ENCODE measurements at regions not wholly inside any gene's neighbourhood (a gene's known extent, or its start where the extent isn't known, plus 50 kb on each side); places are given as distances from the start of the nearest gene placed in this dataset.

DNA sequence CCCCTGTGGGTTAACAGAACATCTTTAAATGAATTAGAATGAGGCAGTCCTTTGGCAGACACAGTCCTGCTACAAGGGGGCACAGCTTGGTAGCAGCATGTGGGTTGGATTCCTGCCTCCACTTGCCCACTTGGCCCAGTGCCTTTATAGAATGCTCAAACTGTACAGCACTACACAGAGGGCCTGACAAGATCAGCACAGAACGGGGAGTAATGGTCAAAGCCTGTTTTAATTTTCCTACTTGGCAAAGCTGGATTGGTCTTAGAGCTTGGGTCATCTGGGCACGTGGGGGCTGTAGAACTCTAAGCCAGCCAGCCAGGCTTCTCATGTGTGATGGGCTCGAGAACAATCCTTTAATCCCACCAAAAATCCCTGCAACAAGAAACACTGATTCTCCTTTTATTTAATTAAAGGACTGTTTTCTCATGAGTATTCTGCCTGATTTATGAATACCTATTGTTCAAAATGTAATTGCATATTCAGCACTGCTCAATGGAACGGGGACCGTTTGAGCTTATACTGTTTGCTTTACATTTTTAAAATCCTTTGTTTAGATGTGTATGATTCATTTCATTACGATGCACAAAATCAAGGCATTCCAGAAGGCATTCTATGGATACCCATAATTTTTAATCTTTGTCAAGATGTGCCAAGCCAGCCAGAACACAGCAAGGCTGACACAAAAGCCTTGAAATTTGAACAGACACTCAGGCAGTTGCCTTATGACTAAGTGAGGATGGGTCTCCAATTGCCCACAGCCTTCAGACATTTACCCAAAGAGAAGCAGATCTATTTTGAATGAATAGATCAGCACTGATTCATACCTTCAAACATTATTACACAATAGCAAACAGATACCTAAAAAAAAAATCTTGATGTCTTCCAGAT lies 249.3 kb upstream of the TGFBR2 start:
- H3K4me1 Mint-ChIP-seq (ENCODE audit: low read depth): peaks cover 48% of the 10 kb centered on the region
- H3K4me3 Mint-ChIP-seq: no peak overlapping the region
- no peaks in the 10 kb centered on the region for H3K27me3 Mint-ChIP-seq
- ChIA-PET CTCF (interaction anchor here (1.2 to 1.4 kb wide), 3 partner anchors 25 to 107 kb away, joined by 3 to 4 read pairs (median 3); no protein-coding TSS in a partner anchor), POLR2A (interaction anchor here (0.8 kb wide), 1 partner anchor 14 kb away, joined by 3 read pairs; no protein-coding TSS in a partner anchor)
- ATAC-seq (no peak), DNase-seq (no peak)
- intact Hi-C loops (cut with micrococcal nuclease): no loop called here
- no peaks in the 10 kb centered on the region for H3K36me3 Mint-ChIP-seq (ENCODE audit: low read depth)
- no peaks in the 10 kb centered on the region for H3K9me3 Mint-ChIP-seq
- no peak overlapping the region for H3K27ac Mint-ChIP-seq
- TF ChIP-seq, protein P1, sequence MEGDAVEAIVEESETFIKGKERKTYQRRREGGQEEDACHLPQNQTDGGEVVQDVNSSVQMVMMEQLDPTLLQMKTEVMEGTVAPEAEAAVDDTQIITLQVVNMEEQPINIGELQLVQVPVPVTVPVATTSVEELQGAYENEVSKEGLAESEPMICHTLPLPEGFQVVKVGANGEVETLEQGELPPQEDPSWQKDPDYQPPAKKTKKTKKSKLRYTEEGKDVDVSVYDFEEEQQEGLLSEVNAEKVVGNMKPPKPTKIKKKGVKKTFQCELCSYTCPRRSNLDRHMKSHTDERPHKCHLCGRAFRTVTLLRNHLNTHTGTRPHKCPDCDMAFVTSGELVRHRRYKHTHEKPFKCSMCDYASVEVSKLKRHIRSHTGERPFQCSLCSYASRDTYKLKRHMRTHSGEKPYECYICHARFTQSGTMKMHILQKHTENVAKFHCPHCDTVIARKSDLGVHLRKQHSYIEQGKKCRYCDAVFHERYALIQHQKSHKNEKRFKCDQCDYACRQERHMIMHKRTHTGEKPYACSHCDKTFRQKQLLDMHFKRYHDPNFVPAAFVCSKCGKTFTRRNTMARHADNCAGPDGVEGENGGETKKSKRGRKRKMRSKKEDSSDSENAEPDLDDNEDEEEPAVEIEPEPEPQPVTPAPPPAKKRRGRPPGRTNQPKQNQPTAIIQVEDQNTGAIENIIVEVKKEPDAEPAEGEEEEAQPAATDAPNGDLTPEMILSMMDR (IDR thresholded peaks at IDR 0.05): no peak

DNA sequence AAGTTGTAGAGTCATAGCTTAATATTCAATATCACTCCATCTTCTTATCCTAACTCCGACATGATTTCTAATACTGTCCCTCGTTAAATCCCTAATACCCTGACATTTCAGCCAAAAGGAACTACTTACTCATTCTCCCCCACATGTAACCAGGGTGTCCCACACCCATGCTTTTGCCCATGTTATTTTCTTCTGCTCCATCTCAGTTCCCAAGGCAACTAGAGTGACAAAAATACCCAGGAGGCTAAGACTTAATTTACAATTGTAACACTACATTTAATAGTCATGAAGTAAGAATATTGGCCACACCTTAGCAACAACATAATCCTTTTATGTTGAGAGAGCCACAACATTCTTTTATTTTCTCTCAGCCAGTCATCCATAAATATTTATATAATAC lies 248.5 kb upstream of the TGFBR2 start:
- TF ChIP-seq, protein P1 (IDR thresholded peaks at IDR 0.05): no peak

DNA sequence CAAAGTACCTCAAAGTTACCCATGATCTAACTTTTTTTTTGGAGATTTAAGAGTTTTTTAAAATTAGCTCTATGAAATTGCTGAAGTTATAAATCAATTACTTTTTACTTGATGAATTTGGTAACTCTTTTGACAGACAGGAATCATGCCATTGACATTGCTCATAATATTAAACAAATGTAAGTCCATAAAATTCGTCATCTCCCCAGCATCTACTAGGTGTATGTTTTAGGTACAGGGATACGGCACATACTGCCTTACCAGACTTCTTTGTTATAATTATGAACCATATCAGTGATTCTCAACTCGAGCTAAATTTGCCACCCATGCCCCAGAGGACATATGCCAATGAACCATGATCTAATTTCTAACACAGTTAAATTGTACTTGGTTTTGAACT lies 247.5 kb upstream of the TGFBR2 start:
- ChIA-PET CTCF (no interaction called here), POLR2A (no interaction called here)
- TF ChIP-seq, protein P1 (IDR thresholded peaks at IDR 0.05): no peak
- H3K4me1 Mint-ChIP-seq (ENCODE audit: low read depth): peaks cover 34% of the 10 kb centered on the region
- no peak overlapping the region for H3K27ac Mint-ChIP-seq
- H3K27me3 Mint-ChIP-seq: no peaks in the 10 kb centered on the region
- no peaks in the 10 kb centered on the region for H3K36me3 Mint-ChIP-seq (ENCODE audit: low read depth)
- no peaks in the 10 kb centered on the region for H3K9me3 Mint-ChIP-seq
- no peak overlapping the region for H3K4me3 Mint-ChIP-seq
- ATAC-seq (no peak), DNase-seq (no peak)
- intact Hi-C loops (cut with micrococcal nuclease): no loop called here

More for the DNA sequence above, 248.5 kb upstream of the TGFBR2 start:
- DNase-seq: no peak
- Mint-ChIP-seq H3K27me3 (no peaks in the 10 kb centered on the region), H3K4me1 (ENCODE audit: low read depth) (peaks cover 40% of the 10 kb centered on the region), H3K4me3 (no peak overlapping the region), H3K36me3 (ENCODE audit: low read depth) (no peaks in the 10 kb centered on the region), H3K27ac (no peak overlapping the region), H3K9me3 (no peaks in the 10 kb centered on the region)
- intact Hi-C loops (cut with micrococcal nuclease): no loop called here
- ChIA-PET CTCF (interaction anchor here (1.2 kb wide), 1 partner anchor 38 kb away, joined by 4 read pairs; no protein-coding TSS in a partner anchor), POLR2A (no interaction called here)
- ATAC-seq: no peak

DNA sequence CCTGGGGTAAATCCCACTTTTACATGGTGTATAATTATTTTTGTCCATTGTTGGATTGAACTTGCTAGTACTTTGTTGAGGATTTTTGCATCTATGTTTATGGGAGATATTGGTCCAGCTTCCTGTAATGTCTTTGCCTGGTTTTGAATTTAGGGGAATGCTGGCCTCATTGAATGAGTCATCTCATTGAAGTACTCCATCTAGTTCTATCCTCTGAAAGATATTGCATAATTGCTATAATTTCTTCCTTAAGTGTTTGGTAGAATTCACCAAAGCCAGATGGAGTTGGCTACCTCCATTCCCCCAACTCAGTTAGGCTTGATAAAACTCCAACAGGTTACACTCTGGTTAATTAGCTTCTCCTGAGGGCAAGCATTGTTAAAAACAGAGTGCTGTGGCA lies 237.4 kb upstream of the TGFBR2 start:
- TF ChIP-seq, protein P1 (IDR thresholded peaks at IDR 0.05): no peak
- POLR2A ChIA-PET: no interaction called here

DNA sequence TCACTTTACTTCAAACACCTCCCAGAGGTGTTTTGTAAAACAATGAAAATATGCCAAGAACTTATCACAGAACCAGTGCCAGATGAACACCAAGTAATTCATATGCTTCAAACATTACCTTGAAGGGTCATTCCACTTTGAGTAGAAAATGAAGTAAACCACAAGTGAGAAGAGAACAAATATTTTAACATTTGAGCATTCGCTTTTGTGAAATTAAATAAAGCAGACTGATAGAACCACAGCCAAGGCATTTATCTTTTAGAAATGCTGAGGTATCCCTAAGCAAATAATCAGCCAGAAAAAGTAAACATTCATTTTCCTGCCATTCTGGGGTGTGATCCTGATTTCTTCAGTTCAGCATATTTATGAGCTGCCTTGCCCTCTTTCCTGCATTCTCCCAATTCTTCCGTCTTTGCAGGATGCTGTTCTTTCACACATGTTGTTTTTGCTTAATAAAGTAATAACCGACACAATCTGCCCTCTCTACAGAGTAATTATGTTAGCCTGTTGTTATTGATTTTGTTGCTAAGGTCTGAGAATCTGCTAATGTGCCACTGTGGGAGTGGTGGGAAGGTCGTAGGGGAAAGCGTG lies 235.6 kb upstream of the TGFBR2 start:
- DNase-seq: no peak
- no peak for ATAC-seq
- TF ChIP-seq, protein P1 (IDR thresholded peaks at IDR 0.05): no peak
- peaks cover 6% of the 10 kb centered on the region for H3K9me3 Mint-ChIP-seq
- intact Hi-C loops (cut with micrococcal nuclease): no loop called here
- ChIA-PET POLR2A (interaction anchor here (1.2 kb wide), 1 partner anchor 14 kb away, joined by 3 read pairs; no protein-coding TSS in a partner anchor), CTCF (no interaction called here)
- H3K4me1 Mint-ChIP-seq (ENCODE audit: low read depth): no peaks in the 10 kb centered on the region
- H3K36me3 Mint-ChIP-seq (ENCODE audit: low read depth): peaks cover 3% of the 10 kb centered on the region
- no peak overlapping the region for H3K27ac Mint-ChIP-seq
- no peak overlapping the region for H3K4me3 Mint-ChIP-seq
- no peaks in the 10 kb centered on the region for H3K27me3 Mint-ChIP-seq

More for the DNA sequence above, 237.4 kb upstream of the TGFBR2 start:
- Mint-ChIP-seq H3K4me3 (no peak overlapping the region), H3K4me1 (ENCODE audit: low read depth) (no peaks in the 10 kb centered on the region), H3K27me3 (no peaks in the 10 kb centered on the region), H3K36me3 (ENCODE audit: low read depth) (peaks cover 3% of the 10 kb centered on the region), H3K9me3 (peaks cover 6% of the 10 kb centered on the region), H3K27ac (no peak overlapping the region)
- DNase-seq (no peak), ATAC-seq (no peak)
- CTCF ChIA-PET: no interaction called here
- intact Hi-C loops (cut with micrococcal nuclease): no loop called here

Data from activated CD8-positive, alpha-beta T cell treated with anti-CD3 and anti-CD28 coated beads for 36 hours (primary cell).